Fibroblast of villous mesenchyme (primary cell): ENCODE measurements at regions not wholly inside any gene's neighbourhood (a gene's known extent, or its start where the extent isn't known, plus 50 kb on each side); places are given as distances from the start of the nearest gene placed in this dataset.

Source experiments
- DNase-seq: peaks from one replicate; pipeline ENCODE4 v3.0.0-alpha.2; 2010; ENCODE audit warnings: low read depth
- H3K4me3 ChIP-seq: 2 replicates; pipeline ENCODE4 v1.5.1; 2011; ENCODE audit warnings: low read depth, mild to moderate bottlenecking, low read length
- CTCF ChIP-seq: IDR thresholded peaks from 2 replicates; pipeline ENCODE4 v1.5.1; 2012; ENCODE audit warnings: low read depth, mild to moderate bottlenecking, low read length; ENCODE audit not compliant: insufficient read depth

DNA sequence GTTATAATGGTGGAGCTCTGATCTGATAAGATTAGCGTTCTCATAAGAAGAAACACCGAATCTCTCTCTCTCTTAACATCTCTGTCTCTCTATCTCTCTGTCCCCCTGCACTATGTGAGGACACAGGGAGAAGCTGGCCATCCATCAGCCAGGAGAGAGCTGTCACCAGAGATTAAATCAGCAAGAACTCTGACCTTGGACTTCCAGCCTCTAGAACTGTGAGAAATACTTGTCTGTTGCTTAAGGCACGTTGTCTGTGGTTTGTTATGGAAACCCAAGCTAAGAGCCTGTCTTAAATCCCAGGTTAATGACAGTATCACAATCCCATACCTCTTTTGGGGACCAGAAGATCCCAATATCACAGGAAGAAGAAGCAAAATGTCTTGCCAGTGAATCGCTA lies 132.0 kb upstream of the AKR1E2 start:
- DNase-seq = peak; percentile 75
- H3K4me3 ChIP-seq = no peak overlapping the region

GRCh38 chr10:4692206-4692605 lies 133.8 kb upstream of the AKR1E2 start:
- no peak overlapping the region for H3K4me3 ChIP-seq
- no peak for DNase-seq
- no peak for TF ChIP-seq CTCF

More for the DNA sequence above, 132.0 kb upstream of the AKR1E2 start:
- TF ChIP-seq CTCF = no peak

- peak; percentile 63 for DNase-seq
- no peak for TF ChIP-seq CTCF
- no peak overlapping the region for H3K4me3 ChIP-seq
Observed at GRCh38 chr10:4691776-4692175, 134.2 kb upstream of the AKR1E2 start.

DNA sequence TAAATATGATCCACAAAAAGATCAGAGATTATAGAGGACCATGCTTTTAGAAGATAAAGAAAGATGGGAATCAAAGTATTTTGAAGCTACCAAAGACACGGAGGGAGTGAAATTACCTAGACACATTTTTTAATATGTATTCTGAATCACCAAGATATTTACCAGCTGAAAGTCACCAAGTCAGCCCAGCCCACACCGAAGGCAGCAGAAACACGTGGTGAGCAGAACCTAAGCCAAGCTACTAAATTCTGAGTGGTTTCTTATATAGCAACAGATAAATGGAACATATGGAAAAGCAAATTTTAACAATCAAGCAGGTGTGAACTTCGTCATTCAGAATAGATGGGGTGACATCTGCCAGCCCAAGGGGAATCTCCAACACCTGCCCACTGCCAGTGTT lies 134.7 kb upstream of the AKR1E2 start:
- no peak for TF ChIP-seq CTCF
- DNase-seq = no peak
- no peak overlapping the region for H3K4me3 ChIP-seq

DNA sequence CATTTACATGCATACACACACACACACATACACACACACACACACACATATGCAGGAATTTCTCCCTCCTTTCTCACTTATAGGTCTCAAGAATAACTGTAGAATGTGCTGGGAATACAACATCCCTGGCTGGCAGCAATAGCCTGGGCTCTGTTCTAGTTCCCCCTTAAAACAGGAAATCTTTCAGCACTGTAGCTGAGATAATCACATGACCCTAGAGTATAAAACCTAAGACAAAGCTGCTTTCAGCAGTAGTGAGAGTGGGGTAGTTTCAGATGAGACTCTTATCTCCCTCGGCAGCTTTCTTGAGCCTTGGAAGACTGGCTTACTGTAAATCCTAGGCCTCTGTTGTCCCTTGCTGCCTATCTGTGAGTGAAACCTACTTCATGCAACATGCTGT lies 137.4 kb upstream of the AKR1E2 start:
- no peak overlapping the region for H3K4me3 ChIP-seq
- no peak for TF ChIP-seq CTCF
- no peak for DNase-seq

GRCh38 chr10:4688168-4688567 lies 137.8 kb upstream of the AKR1E2 start:
- peak; percentile 36 for DNase-seq
- no peak overlapping the region for H3K4me3 ChIP-seq
- no peak for TF ChIP-seq CTCF

DNA sequence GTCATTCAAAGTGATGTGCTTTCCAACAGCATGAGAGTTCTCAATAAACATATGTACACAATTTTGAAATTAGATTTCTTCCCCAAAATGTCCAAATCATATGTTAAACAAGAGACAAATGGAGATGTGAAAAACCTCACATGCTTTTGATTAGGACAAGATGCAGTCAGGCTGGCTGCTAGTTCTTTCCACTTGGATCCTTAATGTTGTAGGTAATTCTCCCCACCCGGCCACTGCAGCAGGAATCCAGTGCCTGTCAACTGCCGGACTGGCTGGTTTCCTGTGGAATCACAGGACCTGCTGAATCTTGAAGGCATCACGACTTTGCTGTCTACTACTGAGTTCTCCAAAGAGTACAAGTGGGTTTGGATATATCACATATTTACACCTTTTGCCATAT lies 138.6 kb upstream of the AKR1E2 start:
- no peak for DNase-seq

More for the DNA sequence above, 138.6 kb upstream of the AKR1E2 start:
- no peak for TF ChIP-seq CTCF
- no peak overlapping the region for H3K4me3 ChIP-seq
